GM21367 (cell line): ENCODE measurements at regions not wholly inside any gene's neighbourhood (a gene's known extent, or its start where the extent isn't known, plus 50 kb on each side); places are given as distances from the start of the nearest gene placed in this dataset.

Experiments used
- ATAC-seq: cut with Tn5 transposase; IDR thresholded peaks from one replicate; pipeline ENCODE4 v1.9.1; 2021; ENCODE audit not compliant: unreplicated experiment

GRCh38 chr15:62757535-62757934 lies 285.0 kb upstream of the TPM1 start:
- no peak for ATAC-seq

DNA sequence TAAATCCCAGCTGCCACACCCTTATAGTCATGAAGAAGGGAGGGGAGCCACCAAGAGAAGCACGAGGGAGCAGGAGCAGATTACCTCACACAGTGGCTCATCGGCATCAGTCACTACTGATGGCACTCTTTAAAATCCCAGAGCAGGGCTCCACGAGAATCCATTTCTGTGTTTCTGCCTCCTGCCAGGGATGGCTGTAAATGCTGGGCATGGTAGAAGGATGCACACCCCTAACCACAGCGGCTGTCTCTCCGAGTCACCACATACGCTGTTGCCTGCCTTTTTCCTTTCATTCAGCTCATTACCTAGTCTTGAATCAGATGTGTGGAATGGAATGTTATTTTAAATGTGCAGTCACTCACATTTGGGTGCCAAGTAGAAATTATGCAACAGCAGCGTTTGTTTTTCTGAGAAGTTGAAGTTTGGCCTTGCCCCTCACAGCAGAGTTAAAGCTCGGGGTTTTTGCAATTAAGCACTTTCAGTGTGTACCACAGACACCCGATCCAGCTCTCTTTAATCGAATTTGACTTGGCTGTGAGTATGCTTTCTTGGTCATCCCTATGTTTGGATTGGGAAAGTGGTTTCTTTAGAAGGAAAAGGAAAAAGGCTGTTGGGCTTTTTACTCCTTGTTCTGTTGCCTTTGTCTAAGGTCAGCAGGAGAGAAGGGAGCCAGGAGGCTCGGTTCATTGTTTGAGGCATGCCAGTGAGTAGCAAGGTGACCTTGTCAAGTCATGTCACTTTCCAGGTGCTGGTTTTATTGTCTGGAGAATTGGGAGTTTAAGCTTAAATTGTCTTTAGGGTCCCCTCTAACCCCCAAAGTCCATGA lies 284.2 kb upstream of the TPM1 start:
- ATAC-seq: no peak

GRCh38 chr15:62758952-62759349 lies 283.6 kb upstream of the TPM1 start:
- no peak for ATAC-seq

DNA sequence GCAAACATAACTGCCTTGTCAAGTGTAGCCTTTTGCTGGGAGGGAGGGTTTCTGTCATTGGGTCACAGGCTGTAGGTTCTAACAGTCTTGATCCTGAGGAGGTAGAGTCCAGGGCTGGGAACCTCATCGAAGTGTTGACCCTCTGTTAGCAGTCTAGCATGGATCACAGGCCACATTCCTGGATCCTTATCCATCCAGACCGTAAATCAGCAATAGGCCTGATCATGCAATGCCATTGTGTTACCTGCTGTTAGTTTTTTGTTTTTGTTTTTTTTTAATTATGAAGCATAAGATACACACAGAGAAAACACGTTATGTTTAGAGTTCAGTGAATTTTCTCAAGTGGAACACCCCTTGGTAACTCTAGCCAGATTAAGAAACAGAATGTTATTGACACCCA lies 282.0 kb upstream of the TPM1 start:
- no peak for ATAC-seq

GRCh38 chr15:62765916-62766315 lies 276.6 kb upstream of the TPM1 start:
- no peak for ATAC-seq

DNA sequence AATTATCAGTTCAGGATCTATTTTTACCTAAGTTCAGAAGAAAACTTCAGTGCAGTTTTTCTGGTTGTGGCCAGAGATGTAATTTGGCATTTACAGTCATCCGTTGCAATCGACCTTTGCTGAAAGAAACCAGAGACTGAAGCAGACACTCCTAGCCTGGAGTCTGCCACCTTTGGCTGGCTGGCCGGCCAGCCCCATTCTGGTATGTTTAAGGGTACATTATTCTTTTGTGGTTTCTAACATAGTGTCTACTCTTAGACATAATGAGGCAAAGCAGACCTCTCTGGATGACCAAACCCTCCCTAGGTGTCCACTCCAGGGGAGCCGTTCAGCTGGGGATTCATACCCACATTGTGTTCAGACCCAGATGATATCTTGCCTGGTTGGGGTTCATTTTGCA lies 275.9 kb upstream of the TPM1 start:
- no peak for ATAC-seq

DNA sequence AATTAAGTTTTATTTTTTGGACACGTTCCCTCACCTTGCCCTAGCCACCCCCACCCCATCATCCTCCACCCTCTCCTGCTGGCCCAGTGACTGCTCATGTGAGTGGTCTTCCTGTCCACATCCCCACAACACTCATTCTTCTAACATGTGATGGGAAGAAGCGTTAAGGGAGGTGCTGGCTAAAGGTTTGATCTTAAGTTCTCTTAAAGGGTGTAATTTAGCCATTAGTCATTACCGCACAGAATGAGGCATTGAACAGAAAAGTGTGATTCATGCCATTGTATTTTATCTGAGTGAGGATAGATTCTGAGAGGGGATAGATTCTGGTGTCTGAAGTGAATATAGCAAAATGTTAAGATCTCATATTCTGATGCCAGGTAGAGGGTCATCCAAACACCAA lies 272.9 kb upstream of the TPM1 start:
- no peak for ATAC-seq

- no peak for ATAC-seq
Observed at GRCh38 chr15:62770111-62770660, 272.4 kb upstream of the TPM1 start.

DNA sequence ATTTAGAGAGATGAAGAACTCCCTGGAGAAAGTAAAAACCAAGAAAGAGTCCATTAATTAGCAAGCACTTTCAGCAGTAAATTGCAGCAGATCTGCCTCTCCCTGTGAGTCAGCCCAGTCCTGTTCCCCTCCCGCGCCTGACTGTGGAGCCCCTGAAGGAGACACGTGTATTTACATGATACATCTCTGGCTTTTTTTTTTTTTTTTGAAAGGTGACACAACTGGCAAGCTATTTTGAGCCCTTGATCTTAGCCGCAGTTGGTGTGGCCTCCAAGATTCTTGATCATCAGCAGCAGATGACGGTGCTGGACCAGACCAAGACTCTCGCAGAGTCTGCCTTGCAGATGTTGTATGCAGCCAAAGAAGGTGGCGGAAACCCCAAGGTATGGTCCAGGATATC lies 271.8 kb upstream of the TPM1 start:
- ATAC-seq: no peak

- ATAC-seq: no peak
Observed at GRCh38 chr15:62771234-62771633, 271.3 kb upstream of the TPM1 start.

- ATAC-seq: no peak
Observed at GRCh38 chr15:62773369-62774165, 269.0 kb upstream of the TPM1 start.

- no peak for ATAC-seq
Observed at GRCh38 chr15:62775932-62776331, 266.6 kb upstream of the TPM1 start.

DNA sequence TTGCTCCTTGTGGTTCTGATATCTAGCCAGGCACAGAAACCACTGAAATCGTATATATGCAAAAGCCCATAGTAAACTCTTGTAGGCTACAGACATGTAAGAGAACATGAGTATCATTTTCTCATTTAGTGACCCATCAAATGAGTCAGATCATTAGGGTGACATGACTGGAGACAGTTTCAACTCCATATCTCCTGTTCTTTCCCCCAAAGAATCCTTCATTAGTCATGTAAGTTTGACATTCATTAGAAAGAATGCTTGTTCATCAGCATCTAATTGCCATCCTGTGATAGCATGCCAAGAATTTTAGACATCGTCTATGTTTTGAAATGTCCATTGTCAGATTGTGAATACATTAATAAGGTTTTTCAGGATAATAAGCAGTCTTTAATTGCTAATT lies 264.9 kb upstream of the TPM1 start:
- no peak for ATAC-seq

- no peak for ATAC-seq
Observed at GRCh38 chr15:62779036-62779770, 263.3 kb upstream of the TPM1 start.

DNA sequence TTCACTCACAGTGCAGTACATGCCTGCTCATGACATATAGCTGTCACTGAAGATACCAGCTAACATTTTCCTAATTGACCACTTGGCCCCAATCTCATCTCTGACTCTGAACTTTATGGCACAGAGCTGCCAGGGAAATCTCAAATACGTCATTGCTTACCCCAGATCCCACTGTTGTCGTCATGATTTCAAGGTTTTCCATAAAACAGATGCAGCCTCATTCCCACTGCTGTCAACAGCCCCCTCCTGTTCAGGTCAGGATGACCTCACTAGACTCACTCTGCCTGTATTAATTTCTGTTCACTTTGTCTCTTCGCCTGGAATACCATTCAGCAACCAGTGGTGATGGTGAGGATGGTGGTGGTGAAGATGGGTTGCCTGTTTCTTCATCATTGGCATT lies 262.6 kb upstream of the TPM1 start:
- ATAC-seq: no peak

- no peak for ATAC-seq
Observed at GRCh38 chr15:62781081-62781497, 261.5 kb upstream of the TPM1 start.

DNA sequence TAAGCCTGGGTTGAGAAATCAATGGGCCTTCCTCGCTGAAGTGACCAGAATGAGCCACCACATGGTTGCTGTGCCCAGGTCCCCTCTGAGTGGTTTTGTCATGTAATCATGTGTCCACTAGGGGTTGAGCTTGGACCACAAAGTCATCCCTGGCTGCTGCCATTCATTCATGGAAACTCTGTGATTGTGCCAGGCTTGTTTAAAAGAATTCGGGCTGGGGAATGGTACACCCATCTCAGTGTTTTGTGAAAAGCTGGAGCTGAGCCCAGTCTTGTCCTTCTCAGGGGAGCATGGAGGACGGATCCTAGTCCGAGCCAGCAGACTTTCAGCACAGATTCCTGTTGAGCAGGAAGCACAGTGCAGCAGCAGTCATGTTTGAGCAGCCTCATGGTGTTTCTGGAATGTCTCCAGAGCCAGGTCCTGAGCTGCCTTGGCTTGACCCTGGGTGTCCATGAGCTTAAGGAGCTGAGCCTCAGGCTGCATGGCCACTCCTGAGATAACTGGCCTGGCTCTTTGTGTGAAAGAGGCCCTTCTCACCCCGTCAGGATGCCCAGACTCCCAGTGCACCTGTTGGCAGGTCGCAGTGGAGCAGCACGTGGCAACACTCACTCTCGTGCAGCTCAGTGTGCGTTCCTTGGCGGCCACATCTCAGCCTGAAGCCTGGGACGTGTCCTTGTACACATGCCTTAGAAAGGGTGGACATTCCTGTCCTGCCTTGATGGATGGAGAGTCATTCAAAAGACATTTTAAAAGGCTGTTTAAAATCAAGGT lies 260.3 kb upstream of the TPM1 start:
- ATAC-seq: no peak

DNA sequence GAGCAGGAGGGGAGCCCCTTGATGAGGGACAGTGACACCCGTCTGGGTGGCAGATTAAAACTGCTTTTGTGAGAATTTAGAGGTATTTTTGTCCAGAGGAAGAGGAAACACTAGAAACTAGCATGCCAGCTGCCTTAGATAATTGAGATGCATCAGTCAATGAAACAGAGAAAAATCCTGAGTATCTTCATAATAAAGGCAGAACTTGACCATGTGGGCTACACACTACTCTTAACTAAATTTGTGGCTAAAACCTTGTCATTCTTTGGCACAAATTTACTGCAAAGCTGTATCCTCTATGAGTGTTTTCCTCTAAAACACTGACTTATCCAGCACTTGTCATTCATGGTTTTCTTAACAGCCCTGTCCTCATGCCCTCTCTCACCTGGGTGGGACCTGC lies 259.7 kb upstream of the TPM1 start:
- ATAC-seq: no peak

DNA sequence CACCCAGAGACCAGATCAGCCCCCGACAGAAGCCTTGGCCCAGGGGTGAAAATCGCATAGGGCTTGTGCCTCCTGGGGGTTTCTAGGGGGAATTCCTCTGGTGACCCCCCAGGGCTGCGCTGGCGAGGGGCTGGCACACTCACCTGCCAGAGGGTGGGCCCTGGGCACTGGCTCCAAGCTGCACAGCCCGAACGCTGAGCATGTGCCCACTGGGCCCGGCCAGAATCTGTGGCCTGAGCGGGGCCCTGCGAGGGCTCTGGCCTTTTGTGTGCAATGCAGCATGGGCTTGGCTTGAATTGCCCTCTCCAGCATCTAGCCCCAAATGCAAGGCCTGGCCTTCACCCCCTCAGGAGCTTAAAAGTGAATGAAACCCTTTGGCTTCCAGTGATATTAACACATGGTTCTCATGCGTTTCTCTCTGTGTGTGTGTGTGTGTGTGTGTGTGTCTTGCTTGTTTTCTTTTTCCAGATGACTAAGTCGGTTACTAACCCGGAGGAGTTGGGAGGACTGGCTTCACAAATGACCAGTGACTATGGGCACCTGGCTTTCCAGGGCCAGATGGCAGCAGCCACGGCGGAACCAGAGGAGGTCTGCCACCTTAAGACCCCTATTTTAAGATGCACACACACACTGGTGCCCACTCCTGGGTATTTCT lies 259.1 kb upstream of the TPM1 start:
- ATAC-seq: no peak
